ENCODE measurements at regions not wholly inside any gene's neighbourhood (a gene's known extent, or its start where the extent isn't known, plus 50 kb on each side); places are given as distances from the start of the nearest gene placed in this dataset.

- no peak overlapping the region for H2AFZ ChIP-seq (replicated peaks; ENCODE audit: low read length, poor library complexity)
- no peaks in the 10 kb centered on the region for H4K20me1 ChIP-seq (ENCODE audit: insufficient read depth, low read length)
- no peak overlapping the region for H2BK120ac ChIP-seq (ENCODE audit: low read depth, low read length)
- no peak overlapping the region for H2AK5ac ChIP-seq (ENCODE audit: low read depth, low read length)
- no peak overlapping the region for H3K18ac ChIP-seq (ENCODE audit: low read depth, low read length)
- no peak overlapping the region for H3K9ac ChIP-seq (ENCODE audit: low read depth, low read length)
- POLR2A ChIA-PET (ENCODE audit: unreplicated experiment): no interaction called here
- dilution Hi-C loops (cut with HindIII; ENCODE audit: low sequenced_read_pairs, unreplicated experiment): no loop called here
- no peak overlapping the region for H3K23ac ChIP-seq (ENCODE audit: low read depth, low read length)
- no peak overlapping the region for H2AK9ac ChIP-seq (replicated peaks; ENCODE audit: low read depth, low read length, poor library complexity)
- TF ChIP-seq RAD21 (IDR thresholded peaks at IDR 0.05; ENCODE audit: low read length): no peak
- no peak for TF ChIP-seq POLR2A (IDR thresholded peaks at IDR 0.05; ENCODE audit: low read depth, low read length)
- no peak for TF ChIP-seq CHD1 (IDR thresholded peaks at IDR 0.05; ENCODE audit: low read depth, low read length)
- no peak for TF ChIP-seq BHLHE40 (IDR thresholded peaks at IDR 0.05; ENCODE audit: low read depth, low read length)
- TF ChIP-seq RCOR1 (IDR thresholded peaks at IDR 0.05; ENCODE audit: insufficient replicate concordance, low read length): no peak
- TF ChIP-seq FOS (IDR thresholded peaks at IDR 0.05; ENCODE audit: low read depth, low read length): no peak
- no peak for TF ChIP-seq CEBPB (IDR thresholded peaks at IDR 0.05; ENCODE audit: low read depth, low read length)
- TF ChIP-seq MXI1 (IDR thresholded peaks at IDR 0.05; ENCODE audit: borderline replicate concordance, low read depth, low read length): no peak
- no peak for TF ChIP-seq MAFK (IDR thresholded peaks at IDR 0.05; ENCODE audit: low read depth, low read length)
- no peak for TF ChIP-seq SMC3 (IDR thresholded peaks at IDR 0.05; ENCODE audit: low read depth, low read length)
- TF ChIP-seq NFE2L2 (IDR thresholded peaks at IDR 0.05; ENCODE audit: low read depth, low read length): no peak
- TF ChIP-seq ELK1 (IDR thresholded peaks at IDR 0.05; ENCODE audit: borderline replicate concordance, low read depth, low read length): no peak
- no peak for TF ChIP-seq MAZ (IDR thresholded peaks at IDR 0.05; ENCODE audit: borderline replicate concordance, low read depth, low read length)
- TF ChIP-seq RFX5 (IDR thresholded peaks at IDR 0.05; ENCODE audit: low read depth, low read length): no peak
- H2BK15ac ChIP-seq (ENCODE audit: low read depth, low read length): no peak overlapping the region
- H2BK20ac ChIP-seq (ENCODE audit: low read depth, low read length): no peak overlapping the region
- H3K9me3 ChIP-seq (ENCODE audit: control insufficient read depth, insufficient read depth, low read length): no peaks in the 10 kb centered on the region
- no peak overlapping the region for H3K56ac ChIP-seq (ENCODE audit: extremely low read depth, insufficient read depth, low read length)
- no peaks in the 10 kb centered on the region for H3K36me3 ChIP-seq (ENCODE audit: control insufficient read depth, insufficient read depth, low read length)
- no peak overlapping the region for H2BK5ac ChIP-seq (ENCODE audit: low read depth, low read length, poor library complexity, severe bottlenecking)
- H3K4me2 ChIP-seq (ENCODE audit: low read depth, low read length): no peak overlapping the region
- no peak overlapping the region for H3K4ac ChIP-seq (ENCODE audit: low read depth, low read length)
- CTCF ChIA-PET: no interaction called here
- no peak overlapping the region for H4K8ac ChIP-seq (ENCODE audit: low read depth in 2 of 2, low read length in 2 of 2)
- DNase-seq (no peak), ATAC-seq (ENCODE audit: low read depth) (no peak)
- WGBS, 2 experiments (ENCODE audit: extremely low coverage in 2 of 2, insufficient read length in 1 of 2): no CpG with 5 or more reads among the region's 4 CpGs
- peaks cover 13% of the 10 kb centered on the region; the same call in 1 of the 2 replicates for H3K27me3 ChIP-seq (ENCODE audit: control insufficient read depth, insufficient read depth, low read length)
- no TSS peak for BruUV-seq (replicated peaks)
- H3K4me1 ChIP-seq (ENCODE audit: control insufficient read depth, insufficient read depth, low read length): no peaks in the 10 kb centered on the region
- H3K9me1 ChIP-seq (ENCODE audit: insufficient read depth, low read length): no peaks in the 10 kb centered on the region
- no peak overlapping the region for H3K27ac ChIP-seq (ENCODE audit: insufficient read depth, low read length)
- in situ Hi-C loops (cut with MboI; ENCODE audit: low sequenced_read_pairs): no loop called here
- H4K91ac ChIP-seq (ENCODE audit: insufficient read depth, low read depth, low read length): no peak overlapping the region
- no peak overlapping the region for H4K5ac ChIP-seq (ENCODE audit: low read depth, low read length)
- no peak overlapping the region for H3K4me3 ChIP-seq (ENCODE audit: insufficient read depth, low read depth, low read length)
- intact Hi-C loops (cut with micrococcal nuclease): no loop called here
- H3K79me1 ChIP-seq (ENCODE audit: low read depth in 1 of 2, low read length in 2 of 2): no peaks in the 10 kb centered on the region
- H3K14ac ChIP-seq (replicated peaks; ENCODE audit: low read depth, low read length): no peak overlapping the region
Measured at GRCh38 chr16:55058576-55058975, 127.9 kb downstream of the IRX5 start.

Data from IMR-90 (cell line).